Lung (tissue), 11 donors: ENCODE measurements at regions not wholly inside any gene's neighbourhood (a gene's known extent, or its start where the extent isn't known, plus 50 kb on each side); places are given as distances from the start of the nearest gene placed in this dataset.

Source experiments
- ATAC-seq: fragments of 200-7000 bp; cut with Tn5 transposase; one replicate; pipeline ENCODE4 v1.9.1; 2020; ENCODE audit warnings: moderate number of reproducible peaks; ENCODE audit not compliant: insufficient read depth, low FRiP score
- DNase-seq, 3 donors: peaks; one replicate each; pipeline ENCODE4 v3.0.0-alpha.2; 2013 to 2017
- H3K27ac ChIP-seq, 2 donors: one replicate each; pipeline ENCODE4 v1.5.1; 2013; ENCODE audit warnings: mild to moderate bottlenecking in 2 of 2, moderate library complexity in 2 of 2, control low read depth in 1 of 2, inconsistent platforms in 1 of 2, low read depth in 1 of 2, low read length in 1 of 2
- H3K27me3 ChIP-seq, 3 donors: one replicate each; pipeline ENCODE4 v1.5.1; 2013; ENCODE audit warnings: low read length in 2 of 3; ENCODE audit not compliant: control insufficient read depth in 3 of 3, insufficient read depth in 3 of 3
- H3K36me3 ChIP-seq, 4 donors: one replicate each; pipeline ENCODE4 v1.5.1; 2013; ENCODE audit warnings: low read length in 4 of 4, mild to moderate bottlenecking in 1 of 4, moderate library complexity in 1 of 4; ENCODE audit not compliant: control insufficient read depth in 4 of 4, insufficient read depth in 4 of 4
- H3K4me1 ChIP-seq, 5 donors: one replicate each; pipeline ENCODE4 v1.5.1; 2013; ENCODE audit warnings: low read length in 5 of 5, mild to moderate bottlenecking in 2 of 5, moderate library complexity in 1 of 5; ENCODE audit not compliant: control insufficient read depth in 5 of 5, insufficient read depth in 5 of 5
- H3K4me3 ChIP-seq: one replicate; pipeline ENCODE4 v1.5.1; 2013; ENCODE audit warnings: mild to moderate bottlenecking, control low read depth, moderate library complexity
- H3K9ac ChIP-seq, 2 donors: one replicate each; pipeline ENCODE4 v1.5.1; 2013; ENCODE audit warnings: low read length in 2 of 2, control low read depth in 1 of 2; ENCODE audit not compliant: insufficient read depth in 1 of 2
- H3K9me3 ChIP-seq, 4 donors: one replicate each; pipeline ENCODE4 v1.5.1; 2013; ENCODE audit warnings: low read length in 3 of 4, mild to moderate bottlenecking in 1 of 4, moderate library complexity in 1 of 4; ENCODE audit not compliant: control insufficient read depth in 4 of 4, insufficient read depth in 3 of 4
- CTCF ChIP-seq: IDR thresholded peaks from 2 replicates; pipeline ENCODE4 v1.5.1; 2012; ENCODE audit warnings: mild to moderate bottlenecking; ENCODE audit errors: control extremely low read depth, extremely low read depth
- WGBS, 2 donors: extraction: QIAGEN DNeasy Blood & Tissue Kit; methylation state at CpG; one replicate each; pipeline ENCODE4 v1.1.7; 2013; 5-methylcytosine and 5-hydroxymethylcytosine counted together
- donor health status: control.
- donor health status: control.
- donor health status: Bipolar disorder and iron deficiency.
- donor health status: healthy.
- donor health status: DM: yes; HTN: yes; CAD: no.

- Histone ChIP-seq H3K9ac (no peak overlapping the region), H3K36me3 (no peaks in the 10 kb centered on the region), H3K4me3 (no peak overlapping the region), H3K27me3 (no peaks in the 10 kb centered on the region), H3K9me3 (no peaks in the 10 kb centered on the region), H3K27ac (no peak overlapping the region), H3K4me1 (peaks cover 0 to 7% (median 0%) of the 10 kb centered on the region in 5 donors)
- ATAC-seq (no peak), DNase-seq (peak in 1 of 3 donors; percentile 15)
- no peak for TF ChIP-seq CTCF
- 63 to 65% methylated on average over 3 of the region's 3 CpGs for whole genome bisulfite sequencing, 2 donors
Observed at GRCh38 chr13:87941226-87941625, 270.1 kb downstream of the SLITRK5 start.

- no peak overlapping the region for H3K9ac ChIP-seq
- TF ChIP-seq CTCF = no peak
- H3K27ac ChIP-seq = no peak overlapping the region
- H3K4me3 ChIP-seq = no peak overlapping the region
- H3K27me3 ChIP-seq = no peaks in the 10 kb centered on the region
- ATAC-seq = no peak
- 60 to 84% methylated on average over 1 of the region's 1 CpG for WGBS, 2 donors
- peaks cover 0 to 7% (median 0%) of the 10 kb centered on the region in 5 donors for H3K4me1 ChIP-seq
- no peaks in the 10 kb centered on the region for H3K9me3 ChIP-seq
- no peak for DNase-seq
- H3K36me3 ChIP-seq = no peaks in the 10 kb centered on the region
Observed at GRCh38 chr13:87942205-87942604, 271.0 kb downstream of the SLITRK5 start.

GRCh38 chr13:87944038-87944437 lies 272.9 kb downstream of the SLITRK5 start:
- DNase-seq (no peak), ATAC-seq (no peak)
- no peak overlapping the region for H3K27ac ChIP-seq
- H3K4me1 ChIP-seq = peaks cover 0 to 7% (median 0%) of the 10 kb centered on the region in 5 donors
- no peaks in the 10 kb centered on the region for H3K27me3 ChIP-seq
- no peak overlapping the region for H3K9ac ChIP-seq
- no peaks in the 10 kb centered on the region for H3K9me3 ChIP-seq
- no peaks in the 10 kb centered on the region for H3K36me3 ChIP-seq
- no peak for TF ChIP-seq CTCF
- no peak overlapping the region for H3K4me3 ChIP-seq
- 82 to 95% methylated on average over 1 of the region's 1 CpG for WGBS, 2 donors

GRCh38 chr13:87952377-87952776 lies 281.2 kb downstream of the SLITRK5 start:
- DNase-seq = no peak
- WGBS, 2 donors = 76 to 80% methylated on average over 2 of the region's 2 CpGs
- no peak for ATAC-seq

More at GRCh38 chr13:87952377-87952776, 281.2 kb downstream of the SLITRK5 start:
- no peaks in the 10 kb centered on the region for H3K36me3 ChIP-seq
- H3K9ac ChIP-seq = no peak overlapping the region
- no peaks in the 10 kb centered on the region for H3K27me3 ChIP-seq
- peaks cover 0 to 2% (median 0%) of the 10 kb centered on the region in 4 donors for H3K9me3 ChIP-seq
- H3K4me1 ChIP-seq = no peaks in the 10 kb centered on the region
- H3K4me3 ChIP-seq = no peak overlapping the region
- H3K27ac ChIP-seq = no peak overlapping the region
- TF ChIP-seq CTCF = no peak
